Osteocyte (in vitro differentiated cells): ENCODE measurements at regions not wholly inside any gene's neighbourhood (a gene's known extent, or its start where the extent isn't known, plus 50 kb on each side); places are given as distances from the start of the nearest gene placed in this dataset.

Experiments
- DNase-seq: peaks from one replicate; pipeline ENCODE4 v3.0.0; 2021; ENCODE audit warnings: mixed read lengths; ENCODE audit not compliant: unreplicated experiment; ENCODE audit errors: extremely low spot score
- H3K27ac Mint-ChIP-seq: one replicate; pipeline ENCODE4 v1.8.0; 2021; ENCODE audit warnings: mild to moderate bottlenecking, mixed read lengths; ENCODE audit not compliant: unreplicated experiment
- H3K27me3 Mint-ChIP-seq: one replicate; pipeline ENCODE4 v1.8.0; 2021; ENCODE audit warnings: mixed read lengths; ENCODE audit not compliant: unreplicated experiment
- H3K36me3 Mint-ChIP-seq: one replicate; pipeline ENCODE4 v1.8.0; 2021; ENCODE audit warnings: mixed read lengths; ENCODE audit not compliant: unreplicated experiment
- H3K4me1 Mint-ChIP-seq: one replicate; pipeline ENCODE4 v1.8.0; 2021; ENCODE audit warnings: mixed read lengths; ENCODE audit not compliant: unreplicated experiment
- H3K4me3 Mint-ChIP-seq: one replicate; pipeline ENCODE4 v1.8.0; 2021; ENCODE audit warnings: mild to moderate bottlenecking, moderate library complexity, mixed read lengths; ENCODE audit not compliant: unreplicated experiment
- H3K9me3 Mint-ChIP-seq: one replicate; pipeline ENCODE4 v1.8.0; 2021; ENCODE audit warnings: mixed read lengths; ENCODE audit not compliant: unreplicated experiment
- TF ChIP-seq, protein P1 (sequence below): fragments of 200-600 bp; sonication (generic); IDR thresholded peaks from 2 replicates; pipeline ENCODE4 v1.5.0; 2021; ENCODE audit warnings: antibody characterized with exemption, mild to moderate bottlenecking, moderate library complexity

GRCh38 chr13:22032905-22033304 is 362.0 kb downstream of the FGF9 start:
- Mint-ChIP-seq H3K4me1 (no peaks in the 10 kb centered on the region), H3K4me3 (no peak overlapping the region), H3K36me3 (no peaks in the 10 kb centered on the region), H3K9me3 (peaks cover 14% of the 10 kb centered on the region), H3K27me3 (no peaks in the 10 kb centered on the region), H3K27ac (no peak overlapping the region)
- TF ChIP-seq, protein P1, sequence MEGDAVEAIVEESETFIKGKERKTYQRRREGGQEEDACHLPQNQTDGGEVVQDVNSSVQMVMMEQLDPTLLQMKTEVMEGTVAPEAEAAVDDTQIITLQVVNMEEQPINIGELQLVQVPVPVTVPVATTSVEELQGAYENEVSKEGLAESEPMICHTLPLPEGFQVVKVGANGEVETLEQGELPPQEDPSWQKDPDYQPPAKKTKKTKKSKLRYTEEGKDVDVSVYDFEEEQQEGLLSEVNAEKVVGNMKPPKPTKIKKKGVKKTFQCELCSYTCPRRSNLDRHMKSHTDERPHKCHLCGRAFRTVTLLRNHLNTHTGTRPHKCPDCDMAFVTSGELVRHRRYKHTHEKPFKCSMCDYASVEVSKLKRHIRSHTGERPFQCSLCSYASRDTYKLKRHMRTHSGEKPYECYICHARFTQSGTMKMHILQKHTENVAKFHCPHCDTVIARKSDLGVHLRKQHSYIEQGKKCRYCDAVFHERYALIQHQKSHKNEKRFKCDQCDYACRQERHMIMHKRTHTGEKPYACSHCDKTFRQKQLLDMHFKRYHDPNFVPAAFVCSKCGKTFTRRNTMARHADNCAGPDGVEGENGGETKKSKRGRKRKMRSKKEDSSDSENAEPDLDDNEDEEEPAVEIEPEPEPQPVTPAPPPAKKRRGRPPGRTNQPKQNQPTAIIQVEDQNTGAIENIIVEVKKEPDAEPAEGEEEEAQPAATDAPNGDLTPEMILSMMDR: no peak
- DNase-seq: no peak

DNA sequence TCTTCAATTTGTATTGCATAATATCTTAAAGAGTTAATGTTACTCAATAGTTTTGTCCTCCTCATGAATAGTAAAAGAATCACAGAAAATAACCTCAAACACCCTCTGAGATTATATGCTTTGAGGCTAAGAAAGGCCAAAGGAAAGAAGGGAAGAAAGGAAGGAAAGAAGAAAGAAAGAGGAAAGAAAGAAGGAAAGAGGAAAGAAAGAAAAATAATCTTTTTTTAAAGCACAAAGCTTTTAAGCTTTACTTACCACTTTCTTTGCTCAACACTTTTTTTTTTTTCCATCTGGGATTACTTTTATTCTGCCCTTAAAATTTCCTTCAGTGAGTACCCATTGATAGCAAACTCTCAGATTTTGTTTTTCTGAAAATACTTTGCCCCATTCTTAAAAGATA is 369.1 kb downstream of the FGF9 start:
- no peak overlapping the region for H3K4me3 Mint-ChIP-seq
- peaks cover 24% of the 10 kb centered on the region for H3K9me3 Mint-ChIP-seq
- H3K27me3 Mint-ChIP-seq: no peaks in the 10 kb centered on the region
- no peak for DNase-seq
- TF ChIP-seq, protein P1: no peak
- no peaks in the 10 kb centered on the region for H3K4me1 Mint-ChIP-seq
- no peak overlapping the region for H3K27ac Mint-ChIP-seq
- no peaks in the 10 kb centered on the region for H3K36me3 Mint-ChIP-seq

DNA sequence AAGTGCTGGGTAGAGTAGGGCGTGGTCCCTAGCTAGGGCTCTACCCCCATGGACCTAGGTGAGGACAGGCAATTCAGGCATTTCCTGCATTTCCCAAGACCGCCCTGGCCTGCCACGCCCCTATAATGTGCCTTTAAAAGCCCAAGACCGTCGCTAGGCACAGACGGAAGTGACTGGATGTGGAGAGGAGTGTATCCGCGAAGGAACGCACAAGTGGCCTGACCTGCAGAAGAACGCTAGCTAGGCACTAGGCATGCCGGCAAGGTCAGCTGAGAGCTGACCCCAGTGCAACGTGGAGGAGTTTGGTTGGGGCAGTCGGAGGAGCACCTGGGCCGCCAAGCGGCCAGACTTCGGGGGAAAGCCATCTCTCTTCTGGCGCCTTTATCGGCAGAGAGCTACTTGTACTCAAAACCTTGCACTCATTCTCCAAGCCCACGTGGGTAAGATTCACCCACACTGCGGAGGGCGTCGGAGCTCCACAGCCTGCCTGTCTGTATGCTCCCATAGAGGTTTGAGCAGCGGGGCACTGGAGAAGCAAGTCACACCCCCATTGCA is 370.0 kb downstream of the FGF9 start:
- Mint-ChIP-seq H3K27ac (no peak overlapping the region), H3K27me3 (no peaks in the 10 kb centered on the region)

GRCh38 chr13:22041741-22042140 is 370.9 kb downstream of the FGF9 start:
- H3K27me3 Mint-ChIP-seq: no peaks in the 10 kb centered on the region
- H3K36me3 Mint-ChIP-seq: no peaks in the 10 kb centered on the region
- peaks cover 31% of the 10 kb centered on the region for H3K9me3 Mint-ChIP-seq
- TF ChIP-seq, protein P1: no peak
- no peaks in the 10 kb centered on the region for H3K4me1 Mint-ChIP-seq
- no peak overlapping the region for H3K4me3 Mint-ChIP-seq
- no peak for DNase-seq
- H3K27ac Mint-ChIP-seq: no peak overlapping the region

More for the DNA sequence above, 370.0 kb downstream of the FGF9 start:
- Mint-ChIP-seq H3K9me3 (peaks cover 28% of the 10 kb centered on the region), H3K4me1 (no peaks in the 10 kb centered on the region), H3K36me3 (no peaks in the 10 kb centered on the region), H3K4me3 (no peak overlapping the region)
- DNase-seq: no peak
- TF ChIP-seq, protein P1: no peak

GRCh38 chr13:22047082-22047784 is 376.4 kb downstream of the FGF9 start:
- Mint-ChIP-seq H3K27ac (no peak overlapping the region), H3K9me3 (peaks cover 30% of the 10 kb centered on the region), H3K36me3 (no peaks in the 10 kb centered on the region), H3K27me3 (no peaks in the 10 kb centered on the region), H3K4me3 (no peak overlapping the region), H3K4me1 (no peaks in the 10 kb centered on the region)
- DNase-seq: no peak
- TF ChIP-seq, protein P1: no peak
